HepG2 (cell line): ENCODE measurements at regions not wholly inside any gene's neighbourhood (a gene's known extent, or its start where the extent isn't known, plus 50 kb on each side); places are given as distances from the start of the nearest gene placed in this dataset.

ENCODE experiments used
- ATAC-seq: fragments of 200-7000 bp; cut with Tn5 transposase; 3 replicates; pipeline ENCODE4 v1.9.1; 2020; ENCODE audit warnings: mild to moderate bottlenecking, moderate library complexity
- BruUV-seq: library from RNA; stranded (reverse); fragments of 400-500 nt; replicated peaks from 2 replicates; lab custom pipeline; 2021; lab: Mats Ljungman, UMichigan
- CTCF ChIA-PET: fragments of 300-600 bp; formaldehyde crosslinking; extraction: SDS; loops from one replicate; lab custom pipeline; 2021; ENCODE audit warnings: low total read pairs, inconsistent platforms, low intra/inter-chr PET ratio; lab: Yijun Ruan, JAX
- POLR2A ChIA-PET: fragments of 350-600 bp; sonication (Branson Sonifier 250); formaldehyde crosslinking; loops from one replicate; lab custom pipeline; 2020; ENCODE audit warnings: antibody characterized with exemption, inconsistent platforms; lab: Yijun Ruan, JAX
- DNase-seq: peaks from one replicate; pipeline ENCODE4 v3.0.0-alpha.2; 2015; ENCODE audit warnings: low spot score
- FAIRE-seq: peaks from 3 replicates; lab custom pipeline; 2011; peaks lifted over from hg19 to GRCh38; lab: Jason Lieb, UNC
- H2AFZ ChIP-seq: one replicate; pipeline ENCODE4 v1.6.1; 2011; ENCODE audit warnings: low read length, inconsistent platforms
- H3K27ac ChIP-seq: fragments of 300-600 bp; 3 replicates; pipeline ENCODE4 v1.8.0; 2011; ENCODE audit warnings: mixed run types, mild to moderate bottlenecking, mixed read lengths, low read length, inconsistent platforms; ENCODE audit not compliant: insufficient read depth; ENCODE audit errors: extremely low read length
- H3K27me3 ChIP-seq, 2 experiments: fragments of 200-600 bp in 1 of 2; 2 replicates in 1 of 2; 3 replicates in 1 of 2; pipeline versions ENCODE4 v1.6.0 to v1.8.0; 2011; ENCODE audit warnings: low read length in 2 of 2, mild to moderate bottlenecking in 2 of 2, moderate library complexity in 2 of 2, inconsistent platforms in 1 of 2; ENCODE audit not compliant: insufficient read depth in 2 of 2, control insufficient read depth in 1 of 2
- H3K36me3 ChIP-seq, 2 experiments: fragments of 200-600 bp in 1 of 2; replicated peaks in 1 of 2; 2 replicates in 1 of 2; 3 replicates in 1 of 2; pipeline versions ENCODE4 v1.5.1 to v1.8.0; 2011; ENCODE audit warnings: low read length in 2 of 2, inconsistent platforms in 1 of 2; ENCODE audit not compliant: insufficient read depth in 2 of 2, control insufficient read depth in 1 of 2
- H3K4me1 ChIP-seq: 2 replicates; pipeline ENCODE4 v1.5.1; 2012; ENCODE audit warnings: low read length, inconsistent platforms; ENCODE audit not compliant: insufficient read depth
- H3K4me2 ChIP-seq: 2 replicates; pipeline ENCODE4 v1.6.0; 2011; ENCODE audit warnings: low read depth, low read length, inconsistent platforms
- H3K4me3 ChIP-seq, 3 experiments: fragments of 200-600 bp in 1 of 3; sonication (generic), shearing (Covaris generic) in 1 of 3; replicated peaks in 1 of 3; 2 replicates each; pipeline ENCODE4 v1.5.1; 2011 to 2016; ENCODE audit warnings: low read length in 3 of 3, inconsistent platforms in 2 of 3, low read depth in 2 of 3, mild to moderate bottlenecking in 2 of 3, control low read depth in 1 of 3, mixed read lengths in 1 of 3; ENCODE audit not compliant: insufficient read depth in 1 of 3
- H3K79me2 ChIP-seq: one replicate; pipeline ENCODE4 v1.6.1; 2011; ENCODE audit warnings: low read length, inconsistent platforms; ENCODE audit not compliant: insufficient read depth
- H3K9ac ChIP-seq: 2 replicates; pipeline ENCODE4 v1.6.0; 2011; ENCODE audit warnings: mild to moderate bottlenecking, low read depth, low read length, inconsistent platforms; ENCODE audit not compliant: insufficient read depth
- H3K9me3 ChIP-seq: 2 replicates; pipeline ENCODE4 v1.5.1; 2012; ENCODE audit warnings: mild to moderate bottlenecking, low read length
- H4K20me1 ChIP-seq: 2 replicates; pipeline ENCODE4 v1.6.0; 2011; ENCODE audit warnings: inconsistent platforms, mild to moderate bottlenecking, low read length, moderate library complexity; ENCODE audit not compliant: insufficient read depth
- HOXA7 ChIP-seq: sonication (generic); formaldehyde crosslinking; IDR thresholded peaks from 2 replicates; pipeline ENCODE4 v1.8.1; 2022; ENCODE audit warnings: mild to moderate bottlenecking, missing genetic modification reagents, moderate library complexity
- MNT ChIP-seq: fragments of 450-650 bp; IDR thresholded peaks from 2 replicates; pipeline ENCODE4 v1.6.1; 2016
- RFX5 ChIP-seq: IDR thresholded peaks from 2 replicates; pipeline ENCODE4 v1.6.1; 2011; ENCODE audit warnings: low read depth, low read length, improper control_type of control experiment
- SKIL ChIP-seq: sonication (generic); formaldehyde crosslinking; IDR thresholded peaks from 2 replicates; pipeline ENCODE4 v1.8.0; 2022; ENCODE audit warnings: missing genetic modification reagents, mild to moderate bottlenecking, moderate library complexity, borderline replicate concordance
- TMF1 ChIP-seq: sonication (generic); formaldehyde crosslinking; IDR thresholded peaks from 2 replicates; pipeline ENCODE4 v1.8.1; 2022; ENCODE audit warnings: low read depth, missing genetic modification reagents
- ZNF446 ChIP-seq: sonication (generic); formaldehyde crosslinking; IDR thresholded peaks from 2 replicates; pipeline ENCODE4 v1.5.0; 2020; ENCODE audit warnings: mild to moderate bottlenecking, missing genetic modification reagents
- ZNF564 ChIP-seq: sonication (generic); formaldehyde crosslinking; IDR thresholded peaks from 2 replicates; pipeline ENCODE4 v1.8.1; 2023; ENCODE audit warnings: mild to moderate bottlenecking, missing genetic modification reagents
- ZNF75D ChIP-seq: sonication (generic); formaldehyde crosslinking; IDR thresholded peaks from 2 replicates; pipeline ENCODE4 v1.8.1; 2023; ENCODE audit warnings: missing genetic modification reagents, mild to moderate bottlenecking, borderline replicate concordance
- WGBS: methylation state at CpG from one replicate; pipeline ENCODE4 v1.1.6; 2017; ENCODE audit warnings: low lambda C conversion rate; 5-methylcytosine and 5-hydroxymethylcytosine counted together
- in situ Hi-C: cut with HindIII; loops from 2 replicates; pipeline ENCODE4 v1.10.0; 2017; ENCODE audit warnings: low pct_unique_long_range_greater_than_20kb; ENCODE audit not compliant: extremely low pct_ligation_motif_present
- intact Hi-C: fragments of 100-400 bp; cut with micrococcal nuclease; formaldehyde crosslinking; loops from one replicate; pipeline ENCODE4 v1.10.0; 2022; ENCODE audit not compliant: unreplicated experiment
- TF ChIP-seq, protein P1 (sequence below): sonication (generic); formaldehyde crosslinking; IDR thresholded peaks from 2 replicates; pipeline ENCODE4 v1.4.0; 2020; ENCODE audit warnings: missing genetic modification reagents; ENCODE audit errors: not compliant biosample characterization
- TF ChIP-seq, protein P2 (sequence below): IDR thresholded peaks from 2 replicates; pipeline ENCODE4 v1.6.1; 2018; ENCODE audit warnings: missing genetic modification reagents
- TF ChIP-seq, protein P3 (sequence below), 2 experiments: IDR thresholded peaks; 2 replicates each; pipeline ENCODE4 v1.6.1; 2011 to 2012; ENCODE audit warnings: low read length in 2 of 2, borderline replicate concordance in 1 of 2, low read depth in 1 of 2, mild to moderate bottlenecking in 1 of 2, moderate library complexity in 1 of 2

DNA sequence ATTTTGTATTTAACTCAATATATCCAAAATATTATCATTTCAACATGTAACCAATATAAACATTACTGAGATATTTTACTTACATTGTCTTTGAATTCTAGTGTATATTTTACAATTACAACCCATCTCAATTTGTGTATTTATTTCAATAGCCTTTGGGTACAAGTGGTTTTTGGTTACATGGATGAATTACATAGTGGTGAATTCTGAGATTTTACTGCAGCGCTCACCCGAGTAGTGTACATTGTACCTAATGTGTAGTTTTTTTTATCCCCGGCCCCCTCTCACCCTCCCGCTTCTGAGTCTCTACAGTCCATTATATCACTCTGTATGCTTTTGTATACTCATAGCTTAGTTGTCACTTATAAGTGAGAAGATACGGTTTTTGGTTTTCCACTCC, 117.0 kb upstream of the GALNT2 start (continued):
- TF ChIP-seq SKIL (CRISPR knock-in tag) (no peak), MNT (no peak), ZNF446 (CRISPR knock-in tag) (no peak), ZNF564 (CRISPR knock-in tag) (no peak)
- TF ChIP-seq, protein P1, sequence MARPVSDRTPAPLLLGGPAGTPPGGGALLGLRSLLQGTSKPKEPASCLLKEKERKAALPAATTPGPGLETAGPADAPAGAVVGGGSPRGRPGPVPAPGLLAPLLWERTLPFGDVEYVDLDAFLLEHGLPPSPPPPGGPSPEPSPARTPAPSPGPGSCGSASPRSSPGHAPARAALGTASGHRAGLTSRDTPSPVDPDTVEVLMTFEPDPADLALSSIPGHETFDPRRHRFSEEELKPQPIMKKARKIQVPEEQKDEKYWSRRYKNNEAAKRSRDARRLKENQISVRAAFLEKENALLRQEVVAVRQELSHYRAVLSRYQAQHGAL (CRISPR knock-in tag), result no peak
- TF ChIP-seq, protein P2, sequence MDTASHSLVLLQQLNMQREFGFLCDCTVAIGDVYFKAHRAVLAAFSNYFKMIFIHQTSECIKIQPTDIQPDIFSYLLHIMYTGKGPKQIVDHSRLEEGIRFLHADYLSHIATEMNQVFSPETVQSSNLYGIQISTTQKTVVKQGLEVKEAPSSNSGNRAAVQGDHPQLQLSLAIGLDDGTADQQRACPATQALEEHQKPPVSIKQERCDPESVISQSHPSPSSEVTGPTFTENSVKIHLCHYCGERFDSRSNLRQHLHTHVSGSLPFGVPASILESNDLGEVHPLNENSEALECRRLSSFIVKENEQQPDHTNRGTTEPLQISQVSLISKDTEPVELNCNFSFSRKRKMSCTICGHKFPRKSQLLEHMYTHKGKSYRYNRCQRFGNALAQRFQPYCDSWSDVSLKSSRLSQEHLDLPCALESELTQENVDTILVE (CRISPR knock-in tag), result no peak

DNA sequence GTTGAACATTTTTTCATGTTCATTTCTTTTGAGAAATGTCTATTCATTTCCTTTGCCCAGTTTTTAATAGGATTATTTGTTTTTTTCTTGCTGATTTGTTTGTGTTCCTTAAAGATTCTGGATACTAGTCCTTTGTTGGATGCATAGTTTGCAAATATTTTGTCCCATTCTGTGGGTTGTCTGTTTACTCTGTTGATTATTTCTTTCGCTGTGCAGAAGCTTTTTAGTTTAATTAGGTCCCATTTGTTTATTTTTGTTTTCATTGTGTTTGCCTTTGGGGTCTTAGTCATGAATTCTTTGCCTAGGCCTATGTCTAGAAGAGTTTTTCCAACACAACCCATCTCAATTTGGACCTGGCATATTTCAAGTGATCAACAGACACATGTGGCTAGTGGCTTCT, 116.1 kb upstream of the GALNT2 start:
- no peak overlapping the region for H3K4me2 ChIP-seq
- no TSS peak for BruUV-seq
- CTCF ChIA-PET, result no interaction called here
- no peak overlapping the region for H3K4me3 ChIP-seq
- no peaks in the 10 kb centered on the region for H3K4me1 ChIP-seq
- FAIRE-seq (no peak), DNase-seq (no peak), ATAC-seq (no peak)
- no peaks in the 10 kb centered on the region for H3K9me3 ChIP-seq
- no peak overlapping the region for H3K9ac ChIP-seq
- 4% methylated on average over 1 of the region's 1 CpG for WGBS
- H4K20me1 ChIP-seq, result no peaks in the 10 kb centered on the region
- intact Hi-C loops (no loop called here), in situ Hi-C loops (no loop called here)
- H3K27ac ChIP-seq, result no peak overlapping the region
- POLR2A ChIA-PET, result no interaction called here
- H2AFZ ChIP-seq, result no peak overlapping the region
- no peaks in the 10 kb centered on the region; a peak in 1 of 5 replicates for H3K27me3 ChIP-seq
- H3K36me3 ChIP-seq, result no peaks in the 10 kb centered on the region
- H3K79me2 ChIP-seq, result no peaks in the 10 kb centered on the region
- TF ChIP-seq ZNF75D (CRISPR knock-in tag) (no peak), TMF1 (CRISPR knock-in tag) (no peak), HOXA7 (no peak), RFX5 (no peak)
- TF ChIP-seq, protein P3, sequence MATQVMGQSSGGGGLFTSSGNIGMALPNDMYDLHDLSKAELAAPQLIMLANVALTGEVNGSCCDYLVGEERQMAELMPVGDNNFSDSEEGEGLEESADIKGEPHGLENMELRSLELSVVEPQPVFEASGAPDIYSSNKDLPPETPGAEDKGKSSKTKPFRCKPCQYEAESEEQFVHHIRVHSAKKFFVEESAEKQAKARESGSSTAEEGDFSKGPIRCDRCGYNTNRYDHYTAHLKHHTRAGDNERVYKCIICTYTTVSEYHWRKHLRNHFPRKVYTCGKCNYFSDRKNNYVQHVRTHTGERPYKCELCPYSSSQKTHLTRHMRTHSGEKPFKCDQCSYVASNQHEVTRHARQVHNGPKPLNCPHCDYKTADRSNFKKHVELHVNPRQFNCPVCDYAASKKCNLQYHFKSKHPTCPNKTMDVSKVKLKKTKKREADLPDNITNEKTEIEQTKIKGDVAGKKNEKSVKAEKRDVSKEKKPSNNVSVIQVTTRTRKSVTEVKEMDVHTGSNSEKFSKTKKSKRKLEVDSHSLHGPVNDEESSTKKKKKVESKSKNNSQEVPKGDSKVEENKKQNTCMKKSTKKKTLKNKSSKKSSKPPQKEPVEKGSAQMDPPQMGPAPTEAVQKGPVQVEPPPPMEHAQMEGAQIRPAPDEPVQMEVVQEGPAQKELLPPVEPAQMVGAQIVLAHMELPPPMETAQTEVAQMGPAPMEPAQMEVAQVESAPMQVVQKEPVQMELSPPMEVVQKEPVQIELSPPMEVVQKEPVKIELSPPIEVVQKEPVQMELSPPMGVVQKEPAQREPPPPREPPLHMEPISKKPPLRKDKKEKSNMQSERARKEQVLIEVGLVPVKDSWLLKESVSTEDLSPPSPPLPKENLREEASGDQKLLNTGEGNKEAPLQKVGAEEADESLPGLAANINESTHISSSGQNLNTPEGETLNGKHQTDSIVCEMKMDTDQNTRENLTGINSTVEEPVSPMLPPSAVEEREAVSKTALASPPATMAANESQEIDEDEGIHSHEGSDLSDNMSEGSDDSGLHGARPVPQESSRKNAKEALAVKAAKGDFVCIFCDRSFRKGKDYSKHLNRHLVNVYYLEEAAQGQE (IDR thresholded peaks at IDR 0.05; ENCODE audit: borderline replicate concordance in 1 of 2, low read depth in 1 of 2, low read length in 2 of 2), result no peak
